Bronchial epithelial cell (primary cell): ENCODE measurements at regions not wholly inside any gene's neighbourhood (a gene's known extent, or its start where the extent isn't known, plus 50 kb on each side); places are given as distances from the start of the nearest gene placed in this dataset.

ENCODE experiments used
- DNase-seq: peaks from one replicate; pipeline ENCODE4 v3.0.0-alpha.2; 2010; ENCODE audit warnings: low read depth
- FAIRE-seq: peaks from 2 replicates; lab custom pipeline; 2011; peaks lifted over from hg19 to GRCh38; lab: Jason Lieb, UNC
- H3K27me3 ChIP-seq: 2 replicates; pipeline ENCODE4 v1.5.1; 2011; ENCODE audit warnings: low read length; ENCODE audit not compliant: control insufficient read depth, insufficient read depth
- H3K36me3 ChIP-seq: 2 replicates; pipeline ENCODE4 v1.5.1; 2011; ENCODE audit warnings: low read length; ENCODE audit not compliant: control insufficient read depth, insufficient read depth
- H3K4me3 ChIP-seq: 2 replicates; pipeline ENCODE4 v1.5.1; 2011; ENCODE audit warnings: mild to moderate bottlenecking, low read depth, low read length, control low read depth
- TF ChIP-seq, protein P1 (sequence below): IDR thresholded peaks from 2 replicates; pipeline ENCODE4 v1.5.1; 2011; ENCODE audit warnings: mild to moderate bottlenecking, moderate library complexity, low read length, control low read depth, inconsistent platforms; ENCODE audit not compliant: insufficient read depth, severe bottlenecking

DNA sequence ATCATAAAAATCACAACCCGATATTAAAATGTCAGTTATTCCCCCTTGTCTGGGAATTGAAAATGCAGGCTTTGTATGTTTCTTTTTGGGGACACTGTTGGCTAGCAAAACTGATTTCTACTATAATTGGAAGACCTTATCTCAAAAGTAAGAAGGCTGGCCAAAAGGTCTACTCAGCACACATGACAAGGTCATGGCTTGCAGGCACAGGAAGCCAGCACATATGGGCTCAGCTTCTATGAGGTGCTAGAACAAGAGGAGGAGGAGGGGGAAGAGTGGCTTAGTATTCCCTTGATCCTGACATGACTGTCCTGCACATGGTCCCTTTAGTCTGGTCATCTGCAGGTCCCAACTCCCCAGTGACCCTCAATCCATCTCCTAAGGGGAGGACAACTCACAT lies 681.2 kb downstream of the SQOR start:
- Histone ChIP-seq H3K27me3 (no peaks in the 10 kb centered on the region), H3K4me3 (no peak overlapping the region), H3K36me3 (no peaks in the 10 kb centered on the region)
- no peak for DNase-seq
- TF ChIP-seq, protein P1, sequence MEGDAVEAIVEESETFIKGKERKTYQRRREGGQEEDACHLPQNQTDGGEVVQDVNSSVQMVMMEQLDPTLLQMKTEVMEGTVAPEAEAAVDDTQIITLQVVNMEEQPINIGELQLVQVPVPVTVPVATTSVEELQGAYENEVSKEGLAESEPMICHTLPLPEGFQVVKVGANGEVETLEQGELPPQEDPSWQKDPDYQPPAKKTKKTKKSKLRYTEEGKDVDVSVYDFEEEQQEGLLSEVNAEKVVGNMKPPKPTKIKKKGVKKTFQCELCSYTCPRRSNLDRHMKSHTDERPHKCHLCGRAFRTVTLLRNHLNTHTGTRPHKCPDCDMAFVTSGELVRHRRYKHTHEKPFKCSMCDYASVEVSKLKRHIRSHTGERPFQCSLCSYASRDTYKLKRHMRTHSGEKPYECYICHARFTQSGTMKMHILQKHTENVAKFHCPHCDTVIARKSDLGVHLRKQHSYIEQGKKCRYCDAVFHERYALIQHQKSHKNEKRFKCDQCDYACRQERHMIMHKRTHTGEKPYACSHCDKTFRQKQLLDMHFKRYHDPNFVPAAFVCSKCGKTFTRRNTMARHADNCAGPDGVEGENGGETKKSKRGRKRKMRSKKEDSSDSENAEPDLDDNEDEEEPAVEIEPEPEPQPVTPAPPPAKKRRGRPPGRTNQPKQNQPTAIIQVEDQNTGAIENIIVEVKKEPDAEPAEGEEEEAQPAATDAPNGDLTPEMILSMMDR = no peak
- no peak for FAIRE-seq

DNA sequence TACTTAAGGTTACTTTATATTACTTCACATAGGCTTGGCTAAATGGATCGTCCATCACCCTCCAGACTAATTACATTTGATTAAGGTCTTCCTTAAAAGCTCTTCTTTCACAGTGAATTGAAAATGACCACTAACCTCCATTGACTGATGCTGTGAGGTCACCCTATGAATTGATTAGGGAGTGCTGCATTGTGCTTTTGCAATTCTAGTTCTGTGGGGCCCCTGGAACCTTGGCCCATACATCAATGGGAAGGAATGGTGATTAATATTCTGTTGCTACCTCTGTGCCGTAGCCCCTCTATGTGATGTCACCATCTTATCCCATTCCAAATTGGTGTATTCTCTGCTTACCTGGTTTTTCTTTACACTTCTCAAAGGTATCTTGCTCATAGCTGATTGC lies 682.2 kb downstream of the SQOR start:
- no peak for FAIRE-seq
- Histone ChIP-seq H3K36me3 (no peaks in the 10 kb centered on the region), H3K4me3 (no peak overlapping the region), H3K27me3 (no peaks in the 10 kb centered on the region)
- DNase-seq = no peak
- TF ChIP-seq, protein P1 = no peak

DNA sequence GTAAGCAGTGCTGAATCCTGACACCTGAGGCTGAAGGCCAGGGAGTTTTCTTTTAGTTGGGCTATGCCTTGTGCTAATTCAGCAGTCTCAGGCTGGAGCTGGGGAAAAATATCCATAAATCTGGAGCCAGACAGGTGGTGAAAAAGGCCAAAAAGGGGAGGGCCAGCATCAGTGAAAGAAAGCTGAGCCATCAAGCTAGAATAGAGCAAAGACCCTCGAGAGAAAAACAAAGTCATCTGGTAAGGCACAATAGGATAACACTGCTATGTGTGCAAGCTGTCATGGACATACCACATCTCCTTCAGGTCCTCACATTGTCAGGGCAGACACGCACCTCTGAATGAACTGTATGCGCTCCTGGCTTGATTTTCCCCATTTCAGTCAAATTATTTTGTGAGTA lies 687.9 kb downstream of the SQOR start:
- no peak for FAIRE-seq
- Histone ChIP-seq H3K36me3 (no peaks in the 10 kb centered on the region), H3K27me3 (no peaks in the 10 kb centered on the region), H3K4me3 (no peak overlapping the region)
- TF ChIP-seq, protein P1 = no peak
- DNase-seq = no peak

DNA sequence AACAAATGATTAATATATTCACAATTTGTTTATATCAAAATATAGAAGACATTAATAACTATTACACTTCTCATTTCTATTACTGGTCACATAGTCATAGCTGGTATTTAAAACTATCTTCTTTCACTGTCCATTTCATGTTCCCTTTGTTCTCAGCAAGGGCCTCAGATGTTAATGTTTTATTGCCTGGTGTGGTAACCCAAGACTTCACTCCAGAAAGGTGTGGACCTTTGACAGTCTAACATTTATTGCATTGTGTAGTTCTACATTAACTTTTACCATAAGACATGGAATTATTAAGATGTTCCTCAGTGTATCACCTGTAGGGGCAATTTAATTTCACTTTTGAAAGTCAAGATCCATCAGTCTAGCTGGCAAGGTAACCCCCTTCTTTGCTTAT lies 691.3 kb downstream of the SQOR start:
- H3K36me3 ChIP-seq = no peaks in the 10 kb centered on the region
- DNase-seq (no peak), FAIRE-seq (no peak)
- no peaks in the 10 kb centered on the region for H3K27me3 ChIP-seq
- TF ChIP-seq, protein P1 = no peak
- H3K4me3 ChIP-seq = no peak overlapping the region

DNA sequence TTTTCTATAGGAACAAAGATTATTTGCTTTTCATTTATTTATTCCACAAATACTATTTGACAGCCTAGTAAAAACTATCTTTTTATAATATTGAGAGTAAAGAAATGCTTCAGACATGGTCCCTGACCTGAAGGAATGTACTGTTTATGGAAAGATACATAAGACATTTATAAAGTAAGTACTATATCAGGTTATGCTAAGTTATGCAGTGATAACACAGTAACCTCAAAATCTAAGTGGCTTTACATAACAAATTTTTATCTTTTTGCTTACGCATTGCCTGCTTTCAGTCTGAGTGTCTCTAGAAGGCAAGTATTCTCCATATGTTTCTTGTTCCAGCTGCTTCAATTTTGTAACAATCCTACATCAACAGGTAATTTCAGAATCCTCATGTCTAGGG lies 694.0 kb downstream of the SQOR start:
- TF ChIP-seq, protein P1 = no peak
- no peak for FAIRE-seq
- Histone ChIP-seq H3K27me3 (no peaks in the 10 kb centered on the region), H3K36me3 (no peaks in the 10 kb centered on the region), H3K4me3 (no peak overlapping the region)
- DNase-seq = no peak

DNA sequence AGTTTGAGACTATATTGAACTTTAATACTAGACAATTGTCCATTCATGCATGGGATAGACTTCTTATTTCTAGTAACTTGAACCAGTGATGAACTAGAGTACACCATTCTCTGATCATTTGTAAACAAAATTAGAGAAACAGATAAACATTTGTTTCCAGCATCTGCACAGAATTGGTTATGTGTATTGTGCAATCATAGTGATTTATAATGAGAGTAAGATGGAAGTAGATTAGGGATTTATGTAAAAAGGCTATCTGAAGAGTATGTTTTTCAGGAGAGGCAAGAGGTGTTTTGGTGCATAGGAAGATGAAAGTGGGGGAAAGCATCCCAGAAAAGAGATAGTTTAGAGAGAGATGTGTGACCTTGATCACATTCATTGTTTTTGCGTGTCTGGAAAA lies 695.0 kb downstream of the SQOR start:
- no peak overlapping the region for H3K4me3 ChIP-seq
- no peaks in the 10 kb centered on the region for H3K27me3 ChIP-seq
- TF ChIP-seq, protein P1 = no peak
- H3K36me3 ChIP-seq = no peaks in the 10 kb centered on the region
- FAIRE-seq (no peak), DNase-seq (no peak)
